GM20431 (cell line): ENCODE measurements at regions not wholly inside any gene's neighbourhood (a gene's known extent, or its start where the extent isn't known, plus 50 kb on each side); places are given as distances from the start of the nearest gene placed in this dataset.

ENCODE experiments used
- in situ Hi-C: fragments of 300-500 bp; cut with MseI, MboI; formaldehyde crosslinking; loops from one replicate; pipeline ENCODE4 v1.15.0; 2020; ENCODE audit warnings: low sequenced_read_pairs; ENCODE audit not compliant: unreplicated experiment

DNA sequence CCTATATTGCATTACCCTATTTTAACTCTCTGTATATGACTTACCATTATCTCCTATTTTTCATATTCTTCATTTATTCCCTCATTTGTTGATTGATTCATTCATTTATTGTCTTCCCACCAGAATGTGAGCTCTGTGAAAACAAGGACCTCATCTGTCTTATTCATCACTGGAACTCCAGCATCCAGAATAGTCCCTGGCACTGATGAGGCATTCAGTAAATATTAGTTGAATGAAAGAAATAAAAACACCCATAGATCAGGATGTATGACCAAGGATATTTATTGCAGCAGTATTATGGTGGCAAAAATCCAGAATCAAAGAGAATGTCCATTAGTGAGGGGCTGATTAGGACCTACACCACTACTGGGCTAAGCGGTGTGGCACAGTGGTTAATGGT lies 164.9 kb downstream of the SPRY1 start:
- in situ Hi-C loops, result loop anchor here (25.0 kb wide), 1 partner anchor 174 kb away; the partner anchor contains the start of gene SPRY1

DNA sequence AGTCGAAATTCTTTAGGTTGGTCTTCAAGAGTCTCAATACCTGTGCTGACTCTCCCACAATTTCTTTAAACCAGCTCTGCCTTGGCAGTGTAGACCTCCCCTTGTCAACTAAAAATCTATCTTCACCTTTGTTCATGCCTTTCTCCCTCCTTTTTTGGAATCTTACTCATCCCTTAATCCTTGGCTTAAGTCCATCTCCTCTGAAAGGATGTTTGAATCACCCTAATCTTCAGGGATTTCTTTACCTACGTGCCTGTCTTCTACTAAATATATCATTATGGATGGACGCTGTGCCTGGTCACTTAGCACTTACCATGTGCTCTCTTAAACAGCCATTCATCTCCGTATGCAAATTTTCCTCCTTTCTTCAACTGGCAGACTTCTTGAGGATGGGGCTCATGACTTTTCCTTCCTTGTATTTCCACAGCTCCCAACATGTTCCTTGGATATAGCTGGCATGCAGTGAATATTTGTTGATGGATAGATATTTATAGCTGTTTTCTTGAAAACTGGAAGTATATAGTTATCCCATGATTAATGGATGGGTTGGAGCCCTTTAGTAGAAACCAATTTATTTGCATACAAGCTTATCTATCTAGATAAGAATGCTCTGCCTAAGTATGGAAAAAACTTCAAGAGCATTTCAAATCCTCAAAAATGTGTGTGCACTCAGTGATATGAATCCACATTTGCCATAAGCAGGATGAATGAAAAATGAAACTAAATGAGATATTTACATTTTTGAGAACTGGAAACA lies 166.6 kb downstream of the SPRY1 start:
- in situ Hi-C loops, result loop anchor here (25.0 kb wide), 1 partner anchor 176 kb away; the partner anchor contains the start of gene SPRY1

- in situ Hi-C loops, result loop anchor here (25.0 kb wide), 1 partner anchor 178 kb away; the partner anchor contains the start of gene SPRY1
Observed at GRCh38 chr4:123564758-123565346, 168.3 kb downstream of the SPRY1 start.

- in situ Hi-C loops, result loop anchor here (25.0 kb wide), 1 partner anchor 182 kb away; the partner anchor contains the start of gene SPRY1
Observed at GRCh38 chr4:123568936-123569335, 172.3 kb downstream of the SPRY1 start.

GRCh38 chr4:123569541-123569940 lies 172.9 kb downstream of the SPRY1 start:
- in situ Hi-C loops, result loop anchor here (25.0 kb wide), 1 partner anchor 182 kb away; the partner anchor contains the start of gene SPRY1

DNA sequence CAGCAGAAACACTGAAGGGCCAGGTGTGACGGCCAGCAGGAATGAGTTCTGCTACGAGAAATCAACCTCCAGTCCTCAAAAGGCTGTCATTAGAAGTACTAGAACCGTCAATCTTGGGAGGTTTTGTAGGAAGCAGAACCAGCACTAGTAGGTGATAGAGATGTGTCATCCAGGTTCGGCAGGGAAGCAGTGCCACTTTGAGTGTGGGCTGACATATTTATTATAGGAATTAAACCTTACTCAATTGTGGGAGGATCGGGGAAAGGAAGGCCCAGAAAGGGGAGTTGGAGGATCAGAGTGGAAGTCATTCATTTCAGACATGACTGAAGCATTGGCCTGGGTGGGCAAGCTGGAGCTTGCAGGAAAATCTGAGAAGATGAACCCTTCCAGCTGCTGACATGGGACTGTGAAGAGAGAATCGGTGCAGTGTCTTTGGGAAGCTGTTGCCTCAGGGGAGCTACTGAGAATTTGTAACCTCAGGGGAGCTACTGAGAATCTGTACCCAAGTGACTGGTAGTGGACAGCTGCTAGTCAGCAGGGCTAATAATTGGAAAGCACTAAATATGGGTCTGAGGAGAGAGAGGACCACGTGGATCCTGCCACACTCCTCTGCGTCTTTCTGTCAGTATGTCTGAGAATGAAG lies 177.4 kb downstream of the SPRY1 start:
- in situ Hi-C loops, result loop anchor here (25.0 kb wide), 1 partner anchor 187 kb away; the partner anchor contains the start of gene SPRY1

GRCh38 chr4:123575291-123575690 lies 178.7 kb downstream of the SPRY1 start:
- in situ Hi-C loops, result no loop called here

DNA sequence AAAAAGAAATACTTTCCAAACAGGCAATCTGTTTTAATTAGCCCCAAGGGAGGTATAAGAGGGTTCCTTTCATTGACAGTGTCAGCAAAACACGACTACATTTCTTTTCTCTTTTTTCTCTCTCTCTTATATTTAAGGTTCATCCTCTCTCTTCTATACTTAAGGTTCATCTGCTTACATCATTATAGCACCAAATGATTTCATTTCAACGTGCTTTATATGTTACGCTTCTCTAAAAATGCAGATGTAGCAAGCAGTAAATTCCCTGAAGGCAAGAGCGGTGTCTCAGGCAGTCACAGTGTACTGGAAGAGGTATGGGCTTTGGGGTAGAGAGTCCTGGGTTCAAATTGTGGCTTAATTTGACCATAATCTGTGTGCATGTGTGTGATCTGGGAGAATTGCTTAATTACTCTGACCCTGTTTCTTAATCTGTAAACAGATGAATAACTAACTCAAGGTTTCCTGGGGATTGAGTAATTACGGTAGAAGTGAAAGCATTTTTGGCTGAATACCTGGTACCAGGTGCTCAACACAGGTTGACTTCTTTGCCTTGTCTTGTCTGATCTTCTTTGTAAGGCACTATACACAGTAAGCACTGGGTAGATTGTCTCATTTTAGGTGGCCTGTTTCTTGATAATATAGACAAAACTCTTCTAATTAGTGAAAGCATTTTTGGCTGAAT lies 180.8 kb downstream of the SPRY1 start:
- in situ Hi-C loops, result no loop called here

- in situ Hi-C loops, result no loop called here
Observed at GRCh38 chr4:123578276-123579029, 181.9 kb downstream of the SPRY1 start.

DNA sequence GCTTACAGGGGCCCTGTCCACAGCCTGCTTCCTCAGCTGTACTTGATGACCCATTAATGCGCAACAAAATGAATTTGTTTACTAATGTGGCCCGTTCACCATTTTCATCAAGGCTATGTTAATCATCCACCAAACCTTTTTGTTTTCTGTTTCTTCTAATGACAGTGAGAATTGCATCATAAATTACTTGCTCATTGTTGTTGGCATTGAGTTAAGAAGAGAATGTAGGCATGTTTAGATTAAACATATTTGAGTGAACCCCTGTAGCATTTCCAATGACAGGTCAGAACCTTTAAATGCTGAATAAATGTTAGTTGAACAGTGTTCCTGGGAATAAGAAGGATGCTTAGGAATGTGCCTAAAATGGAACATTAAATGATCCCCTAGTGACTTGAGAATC lies 183.4 kb downstream of the SPRY1 start:
- in situ Hi-C loops, result no loop called here

DNA sequence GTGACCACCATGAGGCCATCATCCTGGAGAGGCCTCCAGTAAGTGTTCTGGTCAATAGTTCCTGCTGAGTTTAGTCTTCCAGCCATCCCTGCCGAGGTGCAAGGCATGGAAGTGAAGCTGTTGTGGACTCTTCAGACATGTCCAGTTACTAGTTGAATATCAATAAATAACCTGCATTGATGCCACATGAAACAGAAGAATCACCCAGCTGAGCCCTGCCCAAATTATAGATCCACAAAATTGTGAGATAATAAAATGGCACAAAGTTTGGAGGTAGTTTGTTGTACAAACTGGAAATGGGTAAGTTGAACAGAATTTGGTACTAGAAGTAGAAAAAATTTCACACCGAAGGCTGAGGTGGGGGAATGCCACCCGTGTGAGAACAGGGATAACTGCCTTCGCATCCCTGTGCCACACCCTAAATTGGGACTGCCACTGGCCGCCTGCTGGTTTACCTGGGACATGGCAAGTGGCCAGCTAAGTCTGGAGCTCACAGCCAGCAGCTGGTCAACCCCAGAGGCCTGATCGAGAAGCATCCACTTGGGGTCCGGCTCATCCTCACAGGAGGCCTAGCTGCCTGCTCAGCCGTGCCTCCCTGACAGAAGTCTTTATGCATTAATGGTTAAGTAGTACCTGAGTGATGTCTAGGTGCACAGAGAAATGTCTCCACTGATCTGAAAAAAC lies 184.5 kb downstream of the SPRY1 start:
- in situ Hi-C loops, result no loop called here

DNA sequence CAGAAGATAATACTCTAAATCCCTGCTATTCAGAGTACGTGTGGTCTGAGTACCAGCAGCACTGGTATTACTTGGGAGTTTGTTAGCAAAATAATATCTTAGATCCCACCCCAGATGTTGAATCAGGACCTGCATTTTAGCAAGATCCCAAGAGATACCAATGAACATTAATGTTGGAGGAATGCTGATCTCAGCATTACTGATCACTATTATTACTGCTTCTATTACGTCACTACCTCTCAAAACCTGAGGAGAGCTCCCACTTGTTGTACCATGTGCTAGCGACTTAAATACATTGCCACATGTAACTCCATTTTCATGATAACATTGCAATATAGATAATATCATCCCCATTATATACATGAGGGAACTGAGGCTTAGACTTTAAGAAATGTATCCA lies 185.2 kb downstream of the SPRY1 start:
- in situ Hi-C loops, result no loop called here

DNA sequence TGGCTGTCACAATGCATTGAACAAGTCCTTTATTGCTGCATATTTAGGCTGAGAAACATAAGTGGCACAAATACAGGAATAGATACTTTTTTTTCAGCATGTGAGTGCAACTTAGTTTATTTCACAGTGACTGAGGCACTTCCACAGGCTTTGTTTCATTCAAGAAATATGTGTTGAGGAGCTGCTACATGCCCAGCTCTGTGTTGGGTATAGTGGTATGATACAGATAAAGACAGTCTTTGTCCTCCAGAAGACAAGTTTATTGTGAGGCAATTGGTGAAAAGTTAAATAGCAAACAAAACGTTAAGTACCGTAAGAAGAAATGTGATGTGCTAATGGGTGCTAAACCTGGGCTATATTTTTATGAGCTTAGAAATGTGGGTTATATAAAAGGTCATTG lies 186.4 kb downstream of the SPRY1 start:
- in situ Hi-C loops, result no loop called here

- in situ Hi-C loops, result no loop called here
Observed at GRCh38 chr4:123585111-123585510, 188.5 kb downstream of the SPRY1 start.

- in situ Hi-C loops, result no loop called here
Observed at GRCh38 chr4:123587983-123588494, 191.4 kb downstream of the SPRY1 start.

GRCh38 chr4:123588631-123589241 lies 192.1 kb downstream of the SPRY1 start:
- in situ Hi-C loops, result no loop called here

DNA sequence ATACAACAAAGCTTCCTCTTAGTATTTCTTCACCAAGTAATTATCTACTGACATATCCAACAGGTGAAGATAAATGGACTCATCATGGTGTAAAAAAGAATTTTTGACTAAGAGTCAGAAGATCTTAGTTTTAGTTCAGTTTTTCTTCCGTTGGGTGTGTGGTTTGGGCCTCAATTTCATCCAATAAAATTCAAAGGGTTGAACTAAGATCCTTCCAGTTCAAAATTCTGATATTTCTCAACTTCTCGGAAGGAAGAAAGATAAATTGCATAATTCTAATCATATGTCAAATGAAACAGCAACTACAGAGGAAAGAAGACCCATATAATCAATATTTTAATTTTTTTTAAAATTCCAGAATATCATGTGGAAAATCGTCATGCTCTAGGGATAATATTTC lies 192.7 kb downstream of the SPRY1 start:
- in situ Hi-C loops, result no loop called here

GRCh38 chr4:123591875-123592274 lies 195.3 kb downstream of the SPRY1 start:
- in situ Hi-C loops, result no loop called here
